OCI-LY7 (cell line): ENCODE measurements at regions not wholly inside any gene's neighbourhood (a gene's known extent, or its start where the extent isn't known, plus 50 kb on each side); places are given as distances from the start of the nearest gene placed in this dataset.
A peak's percentile ranks its signal among the peaks of the same experiment; 100 is the strongest.

Experiments used
- BruUV-seq: library from RNA; stranded (reverse); fragments of 400-500 nt; replicated peaks from 2 replicates; lab custom pipeline; 2021; lab: Mats Ljungman, UMichigan
- CTCF ChIA-PET: fragments of 300-600 bp; sonication (Branson Sonifier 250); formaldehyde crosslinking; loops from one replicate; lab custom pipeline; 2022; ENCODE audit warnings: antibody characterized with exemption; ENCODE audit not compliant: unreplicated experiment; lab: Charles Lee
- POLR2A ChIA-PET: fragments of 300-600 bp; sonication (Branson Sonifier 250); formaldehyde crosslinking; loops from one replicate; lab custom pipeline; 2022; ENCODE audit warnings: antibody characterized with exemption; lab: Charles Lee
- DNase-seq: peaks from one replicate; pipeline ENCODE4 v3.0.0-alpha.2; 2015; ENCODE audit warnings: low spot score
- H2AFZ ChIP-seq: fragments of 200-600 bp; sonication (generic), shearing (Covaris generic); 2 replicates; pipeline ENCODE4 v1.6.1; 2014; ENCODE audit warnings: mild to moderate bottlenecking, antibody characterized with exemption, low read length, moderate library complexity
- H3K27ac ChIP-seq: fragments of 200-600 bp; sonication (generic); 2 replicates; pipeline ENCODE4 v1.5.1; 2014; ENCODE audit warnings: mixed run types, low read depth, mild to moderate bottlenecking, moderate library complexity, low read length, inconsistent platforms; ENCODE audit not compliant: poor library complexity, severe bottlenecking
- H3K36me3 ChIP-seq: fragments of 200-600 bp; sonication (generic); 2 replicates; pipeline ENCODE4 v1.6.1; 2014; ENCODE audit warnings: mild to moderate bottlenecking, antibody characterized with exemption, low read length, moderate library complexity, mixed read lengths; ENCODE audit not compliant: insufficient read depth
- H3K4me1 ChIP-seq: fragments of 200-600 bp; sonication (generic); 2 replicates; pipeline ENCODE4 v1.5.1; 2014; ENCODE audit warnings: mild to moderate bottlenecking, low read length; ENCODE audit not compliant: insufficient read depth, poor library complexity, severe bottlenecking
- H3K4me2 ChIP-seq: fragments of 200-600 bp; sonication (generic); 2 replicates; pipeline ENCODE4 v1.6.1; 2014; ENCODE audit warnings: mild to moderate bottlenecking, low read length
- H3K4me3 ChIP-seq: fragments of 200-600 bp; sonication (generic); 2 replicates; pipeline ENCODE4 v1.5.1; 2014; ENCODE audit warnings: mild to moderate bottlenecking, low read depth, low read length; ENCODE audit not compliant: poor library complexity, severe bottlenecking
- H3K79me2 ChIP-seq: fragments of 200-600 bp; sonication (generic); 2 replicates; pipeline ENCODE4 v1.6.1; 2016; ENCODE audit warnings: low read depth, mild to moderate bottlenecking, low read length, moderate library complexity, mixed read lengths; ENCODE audit not compliant: insufficient read depth
- H3K9me2 ChIP-seq: fragments of 200-600 bp; sonication (generic); 2 replicates; pipeline ENCODE4 v1.6.1; 2016; ENCODE audit warnings: mild to moderate bottlenecking, low read length, mixed read lengths; ENCODE audit not compliant: insufficient read depth
- H3K9me3 ChIP-seq: fragments of 200-600 bp; sonication (generic); 2 replicates; pipeline ENCODE4 v1.6.1; 2014; ENCODE audit warnings: mild to moderate bottlenecking, mixed run types, low read length, mixed read lengths
- H4K20me1 ChIP-seq: fragments of 200-600 bp; sonication (generic); 2 replicates; pipeline ENCODE4 v1.6.1; 2014; ENCODE audit warnings: mild to moderate bottlenecking, antibody characterized with exemption, low read length, moderate library complexity, mixed read lengths; ENCODE audit not compliant: insufficient read depth
- EZH2phosphoT487 ChIP-seq: fragments of 200-600 bp; sonication (generic); IDR thresholded peaks from 2 replicates; pipeline ENCODE4 v1.6.1; 2018; ENCODE audit warnings: low read depth, borderline replicate concordance, mild to moderate bottlenecking, mixed run types, antibody characterized with exemption, low read length, moderate library complexity, mixed read lengths
- intact Hi-C: fragments of 100-400 bp; cut with micrococcal nuclease; formaldehyde crosslinking; loops from one replicate; pipeline ENCODE4 v1.10.0; 2022; ENCODE audit not compliant: unreplicated experiment
- TF ChIP-seq, protein P1 (sequence below): fragments of 200-600 bp; sonication (generic); conservative IDR thresholded peaks from 2 replicates; pipeline ENCODE4 v1.5.1; 2014; ENCODE audit warnings: mild to moderate bottlenecking, antibody characterized with exemption, low read length, moderate library complexity, mixed read lengths

- no peak overlapping the region for H3K4me3 ChIP-seq
- H2AFZ ChIP-seq: no peak overlapping the region
- H4K20me1 ChIP-seq: no peaks in the 10 kb centered on the region
- no peaks in the 10 kb centered on the region for H3K4me1 ChIP-seq
- peak; percentile 37 for DNase-seq
- no peak overlapping the region for H3K4me2 ChIP-seq
- TF ChIP-seq, protein P1, sequence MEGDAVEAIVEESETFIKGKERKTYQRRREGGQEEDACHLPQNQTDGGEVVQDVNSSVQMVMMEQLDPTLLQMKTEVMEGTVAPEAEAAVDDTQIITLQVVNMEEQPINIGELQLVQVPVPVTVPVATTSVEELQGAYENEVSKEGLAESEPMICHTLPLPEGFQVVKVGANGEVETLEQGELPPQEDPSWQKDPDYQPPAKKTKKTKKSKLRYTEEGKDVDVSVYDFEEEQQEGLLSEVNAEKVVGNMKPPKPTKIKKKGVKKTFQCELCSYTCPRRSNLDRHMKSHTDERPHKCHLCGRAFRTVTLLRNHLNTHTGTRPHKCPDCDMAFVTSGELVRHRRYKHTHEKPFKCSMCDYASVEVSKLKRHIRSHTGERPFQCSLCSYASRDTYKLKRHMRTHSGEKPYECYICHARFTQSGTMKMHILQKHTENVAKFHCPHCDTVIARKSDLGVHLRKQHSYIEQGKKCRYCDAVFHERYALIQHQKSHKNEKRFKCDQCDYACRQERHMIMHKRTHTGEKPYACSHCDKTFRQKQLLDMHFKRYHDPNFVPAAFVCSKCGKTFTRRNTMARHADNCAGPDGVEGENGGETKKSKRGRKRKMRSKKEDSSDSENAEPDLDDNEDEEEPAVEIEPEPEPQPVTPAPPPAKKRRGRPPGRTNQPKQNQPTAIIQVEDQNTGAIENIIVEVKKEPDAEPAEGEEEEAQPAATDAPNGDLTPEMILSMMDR: peak; percentile 72
- no peak for TF ChIP-seq EZH2phosphoT487
- H3K36me3 ChIP-seq: no peaks in the 10 kb centered on the region
- no peaks in the 10 kb centered on the region for H3K9me3 ChIP-seq
- H3K27ac ChIP-seq: no peak overlapping the region
- H3K79me2 ChIP-seq: no peaks in the 10 kb centered on the region
- CTCF ChIA-PET: no interaction called here
- intact Hi-C loops: no loop called here
- BruUV-seq: no TSS peak
- POLR2A ChIA-PET: interaction anchor here (0.6 to 1.1 kb wide), 3 partner anchors 13 to 403 kb away, joined by 3 to 4 read pairs (median 3); no protein-coding TSS in a partner anchor
- no peaks in the 10 kb centered on the region for H3K9me2 ChIP-seq
Observed at GRCh38 chr16:58843675-58844074, 109.6 kb upstream of the GOT2 start.

DNA sequence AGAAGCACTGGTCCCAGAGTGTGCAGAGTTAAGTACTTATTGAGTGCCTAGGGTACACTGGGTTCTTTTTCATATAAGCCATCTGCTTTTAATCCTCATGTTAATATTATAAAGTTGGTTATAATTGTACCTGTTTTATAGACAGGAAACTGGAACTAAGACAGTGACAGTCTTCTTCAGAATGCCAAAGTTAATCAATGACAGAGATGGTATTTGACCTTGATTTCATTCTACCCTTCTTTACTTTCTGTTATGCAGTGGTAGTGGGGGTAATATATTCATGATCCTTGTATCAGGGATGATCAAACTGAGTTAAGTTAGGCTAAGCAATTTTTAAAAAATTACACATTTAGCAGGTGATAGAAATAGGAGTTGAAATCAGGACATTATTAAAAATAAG is 108.6 kb upstream of the GOT2 start:
- Histone ChIP-seq H3K4me1 (no peaks in the 10 kb centered on the region), H3K9me3 (no peaks in the 10 kb centered on the region), H3K4me2 (no peak overlapping the region), H3K27ac (no peak overlapping the region), H2AFZ (no peak overlapping the region), H3K79me2 (no peaks in the 10 kb centered on the region), H3K4me3 (no peak overlapping the region), H3K36me3 (no peaks in the 10 kb centered on the region), H3K9me2 (no peaks in the 10 kb centered on the region), H4K20me1 (no peaks in the 10 kb centered on the region)
- no peak for DNase-seq
- ChIA-PET POLR2A (no interaction called here), CTCF (no interaction called here)
- intact Hi-C loops: no loop called here
- TF ChIP-seq EZH2phosphoT487: no peak
- TF ChIP-seq, protein P1: no peak
- no TSS peak for BruUV-seq

- TF ChIP-seq, protein P1: no peak
- TF ChIP-seq EZH2phosphoT487: no peak
- Histone ChIP-seq H3K9me3 (no peaks in the 10 kb centered on the region), H2AFZ (no peak overlapping the region), H3K27ac (no peak overlapping the region), H3K36me3 (no peaks in the 10 kb centered on the region), H3K4me1 (no peaks in the 10 kb centered on the region), H3K79me2 (no peaks in the 10 kb centered on the region), H3K4me2 (no peak overlapping the region), H3K4me3 (no peak overlapping the region), H3K9me2 (no peaks in the 10 kb centered on the region), H4K20me1 (no peaks in the 10 kb centered on the region)
- intact Hi-C loops: no loop called here
- no TSS peak for BruUV-seq
- ChIA-PET POLR2A (no interaction called here), CTCF (no interaction called here)
- DNase-seq: no peak
Observed at GRCh38 chr16:58842156-58842555, 108.0 kb upstream of the GOT2 start.
